Breast epithelium (tissue), 3 donors: ENCODE measurements at regions not wholly inside any gene's neighbourhood (a gene's known extent, or its start where the extent isn't known, plus 50 kb on each side); places are given as distances from the start of the nearest gene placed in this dataset.

Experiments
- CTCF ChIP-seq, 3 donors: fragments of 450-650 bp; IDR thresholded peaks; one replicate each; pipeline ENCODE4 v1.5.1; 2016 to 2017; ENCODE audit warnings: antibody characterized with exemption in 3 of 3, mild to moderate bottlenecking in 3 of 3, moderate library complexity in 3 of 3
- POLR2A ChIP-seq: fragments of 450-650 bp; IDR thresholded peaks from one replicate; pipeline ENCODE4 v1.6.1; 2016; ENCODE audit warnings: antibody characterized with exemption, mild to moderate bottlenecking, moderate library complexity

GRCh38 chr22:48902983-48903650 lies 924.6 kb downstream of the BRD1 start:
- no peak for TF ChIP-seq CTCF (IDR thresholded peaks at IDR 0.05)
- no peak for TF ChIP-seq POLR2A
